ENCODE measurements at regions not wholly inside any gene's neighbourhood (a gene's known extent, or its start where the extent isn't known, plus 50 kb on each side); places are given as distances from the start of the nearest gene placed in this dataset.

DNA sequence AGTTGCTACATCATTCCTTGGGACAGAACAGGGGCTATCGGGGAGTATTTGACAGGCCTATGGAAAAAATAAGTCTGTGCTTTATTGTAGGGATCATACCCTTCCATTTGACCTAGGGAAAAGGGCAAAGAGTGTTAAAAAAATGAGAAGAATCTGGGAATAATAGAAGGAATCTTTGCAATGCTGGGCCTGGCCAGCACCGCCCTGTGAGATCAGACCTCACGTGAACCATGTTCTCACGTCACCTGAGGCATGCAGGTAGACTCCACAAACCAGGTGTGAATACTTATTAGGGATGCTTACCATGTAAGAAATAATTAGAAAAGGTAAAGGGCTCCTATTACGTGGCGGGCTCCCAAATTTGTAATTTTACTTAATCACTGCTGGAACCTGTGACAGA is 177.5 kb upstream of the GATA6 start:
- DNase-seq (ENCODE audit: insufficient read length, low spot score) (no peak), FAIRE-seq (no peak)
- TF ChIP-seq SPI1 (IDR thresholded peaks at IDR 0.05; ENCODE audit: low read depth, low read length), result no peak
- no peak for TF ChIP-seq POLR2A (IDR thresholded peaks at IDR 0.05; ENCODE audit: low read depth, low read length)
- no peak for TF ChIP-seq PAX5 (IDR thresholded peaks at IDR 0.05; ENCODE audit: insufficient read depth, low read length, severe bottlenecking)
- TF ChIP-seq POU2F2 (IDR thresholded peaks at IDR 0.05; ENCODE audit: low read depth, low read length), result no peak
- no peak for TF ChIP-seq TAF1 (IDR thresholded peaks at IDR 0.05; ENCODE audit: low read depth, low read length)
- TF ChIP-seq POLR2AphosphoS5 (IDR thresholded peaks at IDR 0.05; ENCODE audit: low read depth, low read length), result no peak

- no peak for DNase-seq (ENCODE audit: insufficient read length, low spot score)
- no peak for FAIRE-seq
- TF ChIP-seq PAX5 (IDR thresholded peaks at IDR 0.05; ENCODE audit: insufficient read depth, low read length, severe bottlenecking) (no peak), POLR2AphosphoS5 (IDR thresholded peaks at IDR 0.05; ENCODE audit: low read depth, low read length) (no peak), POU2F2 (IDR thresholded peaks at IDR 0.05; ENCODE audit: low read depth, low read length) (no peak), TAF1 (IDR thresholded peaks at IDR 0.05; ENCODE audit: low read depth, low read length) (no peak), SPI1 (IDR thresholded peaks at IDR 0.05; ENCODE audit: low read depth, low read length) (no peak), POLR2A (IDR thresholded peaks at IDR 0.05; ENCODE audit: low read depth, low read length) (no peak)
These were observed 173.0 kb upstream of the GATA6 start for GRCh38 chr18:21996351-21996826.

DNA sequence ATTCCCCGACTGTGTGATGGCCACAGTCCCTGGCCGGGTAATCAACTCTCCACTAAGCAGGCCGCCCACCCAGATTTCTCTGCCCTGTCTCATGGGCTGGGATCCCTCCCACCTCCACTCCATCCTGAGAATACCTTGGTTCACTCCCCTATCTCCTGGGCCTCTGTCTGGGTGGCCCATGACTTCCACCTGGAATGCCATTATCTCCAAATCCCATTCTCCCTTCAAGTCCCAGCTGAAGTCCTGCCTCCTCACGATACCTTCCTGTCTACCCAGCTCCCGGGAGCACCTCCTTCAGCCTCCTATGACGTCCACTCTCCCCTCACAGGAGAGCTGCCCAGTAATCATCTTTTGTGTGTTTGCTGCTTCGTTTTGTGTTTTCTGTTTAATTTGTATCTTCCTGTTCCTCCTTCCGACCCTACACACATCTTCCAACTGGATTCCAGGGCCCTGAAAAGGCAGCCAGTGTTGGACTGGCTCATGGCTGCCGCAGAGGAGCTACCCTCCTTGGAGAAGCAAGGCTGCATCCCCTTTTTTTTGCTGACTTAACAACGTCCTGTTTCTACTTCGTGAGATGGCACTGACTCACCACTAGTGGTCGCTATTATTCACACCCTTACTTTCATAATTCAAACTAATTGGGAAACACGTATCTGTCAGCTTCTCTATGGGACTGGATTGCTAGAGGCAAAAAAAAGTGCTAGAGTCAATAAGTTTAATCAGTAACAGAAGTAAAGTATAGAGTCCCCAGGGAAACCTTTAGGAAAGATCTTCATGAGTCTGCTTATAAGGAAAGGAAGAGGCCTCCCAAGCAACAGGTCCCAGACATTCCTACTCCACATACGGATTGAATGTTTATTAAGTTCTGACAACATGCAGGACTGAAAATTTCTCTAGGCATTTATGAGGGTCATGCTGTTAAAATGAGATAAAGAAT is 171.9 kb upstream of the GATA6 start:
- TF ChIP-seq PAX5 (IDR thresholded peaks at IDR 0.05; ENCODE audit: insufficient read depth, low read length, severe bottlenecking) (no peak), POLR2AphosphoS5 (IDR thresholded peaks at IDR 0.05; ENCODE audit: low read depth, low read length) (no peak), SPI1 (IDR thresholded peaks at IDR 0.05; ENCODE audit: low read depth, low read length) (no peak), TAF1 (IDR thresholded peaks at IDR 0.05; ENCODE audit: low read depth, low read length) (no peak), POLR2A (IDR thresholded peaks at IDR 0.05; ENCODE audit: low read depth, low read length) (no peak), POU2F2 (IDR thresholded peaks at IDR 0.05; ENCODE audit: low read depth, low read length) (no peak)
- peak; percentile 66 for FAIRE-seq
- DNase-seq (ENCODE audit: insufficient read length, low spot score), result peak; percentile 36

GRCh38 chr18:21998486-21998885 is 170.9 kb upstream of the GATA6 start:
- no peak for TF ChIP-seq POLR2A (IDR thresholded peaks at IDR 0.05; ENCODE audit: low read depth, low read length)
- no peak for TF ChIP-seq POLR2AphosphoS5 (IDR thresholded peaks at IDR 0.05; ENCODE audit: low read depth, low read length)
- TF ChIP-seq TAF1 (IDR thresholded peaks at IDR 0.05; ENCODE audit: low read depth, low read length), result no peak
- TF ChIP-seq POU2F2 (IDR thresholded peaks at IDR 0.05; ENCODE audit: low read depth, low read length), result no peak
- no peak for TF ChIP-seq PAX5 (IDR thresholded peaks at IDR 0.05; ENCODE audit: insufficient read depth, low read length, severe bottlenecking)
- TF ChIP-seq SPI1 (IDR thresholded peaks at IDR 0.05; ENCODE audit: low read depth, low read length), result no peak
- DNase-seq (ENCODE audit: insufficient read length, low spot score), result no peak
- FAIRE-seq, result no peak

DNA sequence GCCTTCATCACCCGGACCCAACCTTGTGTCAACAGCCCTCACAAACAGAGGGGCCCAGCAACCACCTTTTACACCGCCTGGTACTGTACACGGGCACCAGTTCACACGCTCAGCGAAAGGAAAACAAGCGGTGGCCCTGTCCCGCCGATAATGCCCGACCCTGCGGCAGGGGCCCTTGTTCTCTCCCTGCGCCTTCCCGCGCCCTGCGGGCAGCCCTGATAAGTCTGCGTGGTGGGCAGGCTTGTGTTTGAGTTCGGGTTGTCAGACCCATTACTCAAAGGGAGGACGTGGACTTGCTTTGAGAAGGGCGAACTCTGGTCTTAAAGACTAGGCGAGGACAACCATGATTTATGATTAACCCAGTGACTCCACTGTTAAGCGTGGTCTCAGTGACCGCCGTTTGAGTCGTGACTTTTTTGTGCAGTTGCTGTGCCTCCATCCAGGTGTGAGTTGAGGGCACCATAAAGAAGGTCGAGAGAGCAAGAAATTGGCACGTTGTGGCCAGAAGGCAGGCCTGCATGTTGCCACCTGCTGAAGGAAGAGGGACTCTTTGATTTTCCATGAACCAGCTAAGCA is 167.4 kb upstream of the GATA6 start:
- FAIRE-seq (no peak), DNase-seq (ENCODE audit: insufficient read length, low spot score) (no peak)
- TF ChIP-seq POLR2A (IDR thresholded peaks at IDR 0.05; ENCODE audit: low read depth, low read length) (no peak), TAF1 (IDR thresholded peaks at IDR 0.05; ENCODE audit: low read depth, low read length) (no peak), SPI1 (IDR thresholded peaks at IDR 0.05; ENCODE audit: low read depth, low read length) (no peak), PAX5 (IDR thresholded peaks at IDR 0.05; ENCODE audit: insufficient read depth, low read length, severe bottlenecking) (no peak), POLR2AphosphoS5 (IDR thresholded peaks at IDR 0.05; ENCODE audit: low read depth, low read length) (no peak), POU2F2 (IDR thresholded peaks at IDR 0.05; ENCODE audit: low read depth, low read length) (no peak)

- DNase-seq (ENCODE audit: insufficient read length, low spot score), result no peak
- TF ChIP-seq SPI1 (IDR thresholded peaks at IDR 0.05; ENCODE audit: low read depth, low read length) (no peak), POLR2A (IDR thresholded peaks at IDR 0.05; ENCODE audit: low read depth, low read length) (no peak), POLR2AphosphoS5 (IDR thresholded peaks at IDR 0.05; ENCODE audit: low read depth, low read length) (no peak), POU2F2 (IDR thresholded peaks at IDR 0.05; ENCODE audit: low read depth, low read length) (no peak), PAX5 (IDR thresholded peaks at IDR 0.05; ENCODE audit: insufficient read depth, low read length, severe bottlenecking) (no peak), TAF1 (IDR thresholded peaks at IDR 0.05; ENCODE audit: low read depth, low read length) (no peak)
- no peak for FAIRE-seq
These were observed 164.1 kb upstream of the GATA6 start for GRCh38 chr18:22005191-22005841.

DNA sequence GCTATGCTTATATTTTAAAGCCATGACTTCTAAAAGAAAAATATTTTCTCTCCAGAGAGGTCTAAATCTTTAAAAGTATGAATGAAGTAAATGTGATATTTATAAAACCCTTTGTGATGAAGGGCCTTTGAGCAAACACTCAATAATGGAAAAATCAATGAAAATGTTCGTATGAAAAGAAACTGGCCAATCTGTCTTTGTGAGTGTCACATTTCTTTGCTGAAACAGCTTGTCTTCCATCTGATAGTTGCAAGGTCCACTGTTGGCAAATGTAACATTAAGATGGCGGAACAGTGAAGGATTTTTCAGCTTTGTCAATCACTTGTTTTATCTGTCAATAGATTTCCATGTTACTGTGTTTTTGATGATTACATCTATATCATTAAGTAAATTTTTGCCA is 162.9 kb upstream of the GATA6 start:
- TF ChIP-seq PAX5 (IDR thresholded peaks at IDR 0.05; ENCODE audit: insufficient read depth, low read length, severe bottlenecking) (no peak), POU2F2 (IDR thresholded peaks at IDR 0.05; ENCODE audit: low read depth, low read length) (no peak), TAF1 (IDR thresholded peaks at IDR 0.05; ENCODE audit: low read depth, low read length) (no peak), POLR2AphosphoS5 (IDR thresholded peaks at IDR 0.05; ENCODE audit: low read depth, low read length) (no peak), POLR2A (IDR thresholded peaks at IDR 0.05; ENCODE audit: low read depth, low read length) (no peak), SPI1 (IDR thresholded peaks at IDR 0.05; ENCODE audit: low read depth, low read length) (no peak)
- DNase-seq (ENCODE audit: insufficient read length, low spot score) (no peak), FAIRE-seq (no peak)

DNA sequence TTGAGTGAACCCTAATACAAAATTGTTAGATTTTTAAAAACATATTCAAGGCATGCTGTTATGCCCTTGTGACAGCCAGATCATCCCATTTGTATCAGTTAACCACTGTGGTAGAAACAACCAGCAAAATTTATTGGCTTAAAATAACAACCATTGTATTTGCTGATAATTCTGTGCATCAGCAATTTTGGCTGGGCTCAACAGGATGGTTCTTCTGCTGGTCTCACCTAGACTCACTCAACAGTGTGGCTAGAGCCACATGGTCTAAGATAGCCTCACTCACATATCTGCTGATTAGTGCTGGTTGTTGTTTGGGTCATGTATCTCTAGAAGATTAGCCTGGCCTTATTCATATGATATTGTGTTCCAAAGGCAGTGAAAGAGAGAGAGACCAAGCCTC is 160.1 kb upstream of the GATA6 start:
- no peak for FAIRE-seq
- no peak for TF ChIP-seq PAX5 (IDR thresholded peaks at IDR 0.05; ENCODE audit: insufficient read depth, low read length, severe bottlenecking)
- no peak for TF ChIP-seq TAF1 (IDR thresholded peaks at IDR 0.05; ENCODE audit: low read depth, low read length)
- no peak for TF ChIP-seq SPI1 (IDR thresholded peaks at IDR 0.05; ENCODE audit: low read depth, low read length)
- no peak for TF ChIP-seq POLR2A (IDR thresholded peaks at IDR 0.05; ENCODE audit: low read depth, low read length)
- no peak for TF ChIP-seq POLR2AphosphoS5 (IDR thresholded peaks at IDR 0.05; ENCODE audit: low read depth, low read length)
- no peak for TF ChIP-seq POU2F2 (IDR thresholded peaks at IDR 0.05; ENCODE audit: low read depth, low read length)
- DNase-seq (ENCODE audit: insufficient read length, low spot score), result no peak

DNA sequence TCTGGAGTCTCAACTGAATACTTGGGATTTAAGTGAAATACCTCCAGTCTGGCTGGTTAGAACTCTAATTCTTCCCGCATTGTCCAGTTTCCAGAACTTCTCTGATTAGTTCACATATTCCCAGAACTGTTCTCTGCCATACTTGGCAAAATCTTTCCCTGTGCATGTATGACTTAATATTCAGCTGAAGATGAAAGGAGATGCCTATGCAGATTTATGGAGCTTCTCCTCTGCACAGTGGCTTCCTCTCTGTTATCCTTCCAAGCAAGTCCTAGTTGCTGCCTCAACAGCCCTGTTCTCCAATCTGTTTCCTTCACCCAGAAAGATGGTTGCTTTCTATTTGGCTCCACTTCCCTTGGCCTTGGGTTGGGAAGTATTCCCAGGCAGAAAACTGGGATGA is 155.4 kb upstream of the GATA6 start:
- DNase-seq (ENCODE audit: insufficient read length, low spot score) (no peak), FAIRE-seq (no peak)
- no peak for TF ChIP-seq SPI1 (IDR thresholded peaks at IDR 0.05; ENCODE audit: low read depth, low read length)
- no peak for TF ChIP-seq POLR2A (IDR thresholded peaks at IDR 0.05; ENCODE audit: low read depth, low read length)
- TF ChIP-seq PAX5 (IDR thresholded peaks at IDR 0.05; ENCODE audit: insufficient read depth, low read length, severe bottlenecking), result no peak
- no peak for TF ChIP-seq TAF1 (IDR thresholded peaks at IDR 0.05; ENCODE audit: low read depth, low read length)
- TF ChIP-seq POU2F2 (IDR thresholded peaks at IDR 0.05; ENCODE audit: low read depth, low read length), result no peak
- no peak for TF ChIP-seq POLR2AphosphoS5 (IDR thresholded peaks at IDR 0.05; ENCODE audit: low read depth, low read length)
